ENCODE measurements at regions not wholly inside any gene's neighbourhood (a gene's known extent, or its start where the extent isn't known, plus 50 kb on each side); places are given as distances from the start of the nearest gene placed in this dataset.

DNA sequence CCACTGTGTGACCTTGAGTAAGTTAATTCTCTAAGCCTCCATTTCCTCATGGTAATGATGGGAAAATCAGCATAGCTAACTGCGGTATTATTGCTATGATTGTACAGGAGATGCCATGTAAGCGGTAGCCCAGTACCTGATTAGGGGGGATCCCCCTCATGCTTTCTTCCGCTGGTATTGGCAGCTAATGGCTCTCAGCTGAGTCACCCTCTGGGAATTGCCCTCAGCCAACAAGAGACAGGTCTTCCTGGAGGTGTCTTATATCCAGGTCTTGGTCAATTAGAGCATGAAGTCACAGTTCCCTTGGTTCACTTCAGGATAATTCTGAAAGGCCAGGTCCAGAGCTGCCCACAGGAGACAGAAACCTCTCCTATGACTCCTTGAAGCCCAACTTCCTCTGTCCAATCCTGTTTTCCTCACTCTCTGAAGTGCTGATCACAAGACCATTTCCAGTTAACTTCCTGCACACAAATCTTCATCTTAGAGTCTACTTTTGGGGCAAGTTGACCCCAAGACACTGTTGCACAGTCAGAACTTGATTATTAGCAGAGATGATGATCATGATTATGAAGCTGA, 724.7 kb upstream of the ZNF385D start:
- DNase-seq (ENCODE audit: low read depth) = peak; percentile 38
- TF ChIP-seq, protein P1, sequence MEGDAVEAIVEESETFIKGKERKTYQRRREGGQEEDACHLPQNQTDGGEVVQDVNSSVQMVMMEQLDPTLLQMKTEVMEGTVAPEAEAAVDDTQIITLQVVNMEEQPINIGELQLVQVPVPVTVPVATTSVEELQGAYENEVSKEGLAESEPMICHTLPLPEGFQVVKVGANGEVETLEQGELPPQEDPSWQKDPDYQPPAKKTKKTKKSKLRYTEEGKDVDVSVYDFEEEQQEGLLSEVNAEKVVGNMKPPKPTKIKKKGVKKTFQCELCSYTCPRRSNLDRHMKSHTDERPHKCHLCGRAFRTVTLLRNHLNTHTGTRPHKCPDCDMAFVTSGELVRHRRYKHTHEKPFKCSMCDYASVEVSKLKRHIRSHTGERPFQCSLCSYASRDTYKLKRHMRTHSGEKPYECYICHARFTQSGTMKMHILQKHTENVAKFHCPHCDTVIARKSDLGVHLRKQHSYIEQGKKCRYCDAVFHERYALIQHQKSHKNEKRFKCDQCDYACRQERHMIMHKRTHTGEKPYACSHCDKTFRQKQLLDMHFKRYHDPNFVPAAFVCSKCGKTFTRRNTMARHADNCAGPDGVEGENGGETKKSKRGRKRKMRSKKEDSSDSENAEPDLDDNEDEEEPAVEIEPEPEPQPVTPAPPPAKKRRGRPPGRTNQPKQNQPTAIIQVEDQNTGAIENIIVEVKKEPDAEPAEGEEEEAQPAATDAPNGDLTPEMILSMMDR (conservative IDR thresholded peaks at IDR 0.05; ENCODE audit: low read depth, low read length) = no peak
- no peak overlapping the region for H3K4me3 ChIP-seq (ENCODE audit: low read length)

DNA sequence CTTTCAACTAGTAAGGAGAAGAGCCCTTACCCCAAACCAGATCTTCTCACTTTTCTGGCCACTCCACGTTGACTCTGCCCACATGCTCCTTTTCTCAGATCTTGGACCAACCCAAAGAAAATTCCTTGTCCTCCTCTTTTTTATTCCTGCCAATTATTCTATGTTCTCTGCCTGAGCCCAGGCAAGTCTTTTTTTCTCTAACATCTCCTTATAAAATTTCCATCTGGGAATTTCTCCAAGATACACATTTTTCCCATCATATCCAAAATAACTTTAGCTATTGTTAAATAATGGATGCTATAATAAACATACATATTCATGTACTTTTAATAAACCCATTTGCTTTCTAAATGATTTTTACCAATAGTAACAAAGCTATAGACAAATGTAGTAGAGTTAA, 726.0 kb upstream of the ZNF385D start:
- H3K4me3 ChIP-seq (ENCODE audit: low read length) = no peak overlapping the region
- TF ChIP-seq, protein P1 (conservative IDR thresholded peaks at IDR 0.05; ENCODE audit: low read depth, low read length) = no peak
- no peak for DNase-seq (ENCODE audit: low read depth)

DNA sequence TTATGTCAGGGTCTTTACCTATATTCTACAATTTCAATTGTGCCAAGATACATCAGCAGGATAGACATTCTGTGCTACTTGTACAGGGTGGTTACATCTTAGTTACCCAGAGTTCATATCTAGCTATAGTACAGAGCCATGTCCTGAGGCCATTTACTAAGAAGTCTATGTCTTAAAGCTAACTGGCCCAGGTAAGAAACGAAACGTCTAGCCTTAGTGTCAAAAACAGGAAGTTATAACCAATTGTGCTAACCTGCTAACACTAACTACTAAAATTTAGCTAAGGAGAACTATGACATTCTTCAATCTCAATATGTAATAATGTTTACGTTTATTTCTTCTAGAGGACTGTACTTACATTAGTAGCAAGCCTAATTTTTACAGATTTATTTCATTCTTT, 717.2 kb upstream of the UBE2E2 start:
- no peak overlapping the region for H3K4me3 ChIP-seq (ENCODE audit: low read length)
- TF ChIP-seq, protein P1 (conservative IDR thresholded peaks at IDR 0.05; ENCODE audit: low read depth, low read length) = no peak
- DNase-seq (ENCODE audit: low read depth) = no peak

DNA sequence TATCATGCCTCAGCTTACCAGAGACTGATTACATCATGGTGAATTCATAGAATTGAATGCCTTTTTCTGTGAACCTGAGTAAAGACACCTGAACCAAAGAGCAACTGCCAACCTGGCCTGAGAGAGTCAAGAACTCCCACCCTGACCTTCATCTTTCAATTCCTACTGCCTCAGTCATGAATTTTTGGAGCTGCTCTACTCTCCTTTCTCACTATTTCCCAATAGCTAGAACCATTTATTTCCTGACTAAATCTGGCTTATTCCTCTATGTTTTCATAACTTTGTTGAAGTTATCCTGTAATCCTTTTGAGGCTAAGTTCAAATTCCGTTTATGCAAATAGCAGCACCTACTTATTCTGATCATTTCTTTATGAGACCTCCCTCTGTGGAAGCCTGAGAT, 712.4 kb upstream of the UBE2E2 start:
- no peak for DNase-seq (ENCODE audit: low read depth)
- H3K4me3 ChIP-seq (ENCODE audit: low read length) = no peak overlapping the region
- TF ChIP-seq, protein P1 (conservative IDR thresholded peaks at IDR 0.05; ENCODE audit: low read depth, low read length) = no peak

DNA sequence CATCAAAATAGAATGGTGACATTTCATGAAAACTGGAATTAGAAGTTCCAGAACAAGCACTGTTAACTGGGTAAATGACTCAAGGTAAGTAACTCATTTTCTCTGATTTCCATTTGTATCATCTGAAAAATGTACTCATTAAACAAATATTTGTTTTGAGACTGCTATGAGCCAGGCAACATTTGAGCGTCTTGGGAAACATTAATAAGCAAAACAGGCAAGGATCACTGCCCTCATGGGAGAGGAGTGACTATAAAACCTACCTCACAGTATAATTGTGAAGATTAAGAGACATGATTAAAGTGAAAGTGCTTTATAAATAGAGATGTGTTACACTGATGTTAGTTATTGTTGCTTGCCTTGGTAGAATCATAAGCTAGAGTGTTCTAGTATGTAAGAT, 711.8 kb upstream of the UBE2E2 start:
- no peak overlapping the region for H3K4me3 ChIP-seq (ENCODE audit: low read length)
- TF ChIP-seq, protein P1 (conservative IDR thresholded peaks at IDR 0.05; ENCODE audit: low read depth, low read length) = no peak
- no peak for DNase-seq (ENCODE audit: low read depth)

DNA sequence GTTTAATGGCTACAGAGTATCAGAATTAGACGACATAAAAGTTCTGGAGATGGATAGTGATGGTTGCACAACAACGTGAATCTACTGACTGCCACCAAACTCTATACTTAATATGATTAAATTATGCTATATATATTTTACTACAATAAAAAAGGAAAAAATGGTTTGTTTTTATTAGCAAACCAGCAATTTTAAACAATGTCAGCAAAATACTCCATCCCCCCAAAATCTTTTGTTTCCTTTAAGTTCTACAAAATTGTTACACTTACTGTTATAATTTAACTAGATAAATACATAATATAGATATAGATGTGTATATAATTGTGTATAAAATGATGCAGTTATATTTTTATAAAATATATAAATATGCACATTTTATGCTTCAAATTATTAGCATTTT, 710.8 kb upstream of the UBE2E2 start:
- TF ChIP-seq, protein P1 (conservative IDR thresholded peaks at IDR 0.05; ENCODE audit: low read depth, low read length) = no peak
- H3K4me3 ChIP-seq (ENCODE audit: low read length) = no peak overlapping the region
- no peak for DNase-seq (ENCODE audit: low read depth)

DNA sequence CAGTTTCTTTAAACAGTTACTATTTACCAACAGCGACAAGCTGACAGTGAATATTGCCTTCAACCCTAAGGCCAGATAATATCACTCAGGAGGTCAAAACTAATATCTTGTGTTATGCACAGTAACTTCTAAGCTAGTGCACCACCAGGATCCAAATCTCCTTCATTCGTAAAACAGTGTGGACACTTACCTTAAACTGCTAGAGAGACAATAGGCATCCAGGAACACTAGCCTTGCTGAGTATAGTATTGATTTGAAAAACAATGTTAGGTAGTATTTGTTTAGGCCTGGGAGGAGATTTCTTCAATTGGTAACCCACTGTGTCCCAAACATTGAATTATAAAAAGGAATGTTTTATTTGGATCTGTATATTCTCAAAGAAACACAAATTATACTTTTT, 707.9 kb upstream of the UBE2E2 start:
- H3K4me3 ChIP-seq (ENCODE audit: low read length) = no peak overlapping the region
- TF ChIP-seq, protein P1 (conservative IDR thresholded peaks at IDR 0.05; ENCODE audit: low read depth, low read length) = no peak
- no peak for DNase-seq (ENCODE audit: low read depth)
